HG03103 (cell line): ENCODE measurements at regions not wholly inside any gene's neighbourhood (a gene's known extent, or its start where the extent isn't known, plus 50 kb on each side); places are given as distances from the start of the nearest gene placed in this dataset.
"Not testable (repeated sequence)": the region's sequence is repeated elsewhere in the genome, so short reads cannot be mapped to it uniquely, and the experiment has no call there.

Experiments
- ATAC-seq: cut with Tn5 transposase; IDR thresholded peaks from one replicate; pipeline ENCODE4 v1.9.1; 2021; ENCODE audit warnings: low read depth; ENCODE audit not compliant: unreplicated experiment

DNA sequence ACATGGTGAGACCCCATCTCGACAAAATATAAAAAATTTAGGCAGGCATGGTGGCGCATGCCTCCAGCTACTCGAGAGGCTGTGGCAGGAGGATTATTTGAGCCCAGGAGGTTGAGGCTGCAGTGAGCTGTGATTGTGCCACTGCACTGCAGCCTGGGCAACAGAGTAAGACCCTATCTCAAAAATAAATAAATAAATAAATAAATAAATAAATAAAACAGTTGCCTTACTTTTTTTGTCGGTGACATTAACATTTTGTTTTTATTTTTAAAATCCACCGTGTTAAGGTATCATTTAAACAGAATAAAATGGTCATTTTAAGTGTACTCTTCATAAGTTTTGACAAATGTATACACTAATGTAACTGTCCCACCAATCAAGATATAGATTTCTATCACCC lies 57.0 kb downstream of the RASL11A start:
- ATAC-seq: no peak

DNA sequence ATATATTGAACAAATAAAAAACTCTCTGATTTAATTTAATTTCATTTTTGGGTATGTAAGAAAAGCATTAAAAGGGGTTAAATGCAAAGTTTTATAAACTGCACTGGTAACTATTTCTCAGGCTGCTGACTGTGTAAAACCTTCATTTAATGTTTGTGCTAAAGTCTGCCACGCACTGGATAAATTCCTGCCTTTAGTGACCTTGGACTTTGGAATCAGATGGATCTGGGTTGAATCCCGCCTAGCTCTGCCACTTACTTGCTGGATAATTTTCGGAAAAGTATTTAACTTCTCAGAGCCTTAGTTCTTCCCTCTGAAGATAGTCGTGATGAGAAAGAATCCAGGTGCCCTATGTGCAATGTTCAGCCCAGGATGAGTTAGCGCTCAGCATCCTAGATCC lies 58.6 kb downstream of the RASL11A start:
- no peak for ATAC-seq

DNA sequence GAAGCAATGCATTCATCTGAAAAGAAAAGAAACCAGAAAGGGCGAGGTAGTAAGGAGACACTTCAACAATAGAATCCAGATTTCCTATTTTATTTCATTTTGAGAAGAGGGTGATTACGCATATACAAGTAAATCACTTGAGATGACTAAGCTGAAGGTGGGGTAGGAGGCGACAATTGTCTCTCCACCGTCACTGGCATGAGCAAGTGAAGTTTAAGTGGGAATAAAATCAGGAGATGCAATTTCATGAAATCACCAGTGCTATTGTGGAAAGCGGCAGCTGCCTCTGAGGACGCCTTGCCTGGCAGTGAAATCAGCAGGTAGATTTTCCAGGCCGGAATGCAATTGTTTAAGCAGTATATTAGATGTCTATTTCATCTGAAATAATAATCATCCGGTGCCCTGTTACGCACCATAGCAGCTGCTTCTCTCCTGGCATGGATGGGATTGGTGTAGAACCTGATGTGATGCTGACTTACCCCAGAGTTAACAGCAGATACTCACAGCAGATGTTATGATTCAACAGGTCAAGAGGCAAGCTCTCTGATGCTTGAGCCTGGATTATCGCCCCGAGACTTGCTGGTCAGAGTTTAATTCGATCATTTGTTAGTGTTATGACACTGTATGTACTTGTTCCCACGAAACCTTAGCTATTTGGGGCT lies 64.3 kb downstream of the RASL11A start:
- ATAC-seq: no peak

DNA sequence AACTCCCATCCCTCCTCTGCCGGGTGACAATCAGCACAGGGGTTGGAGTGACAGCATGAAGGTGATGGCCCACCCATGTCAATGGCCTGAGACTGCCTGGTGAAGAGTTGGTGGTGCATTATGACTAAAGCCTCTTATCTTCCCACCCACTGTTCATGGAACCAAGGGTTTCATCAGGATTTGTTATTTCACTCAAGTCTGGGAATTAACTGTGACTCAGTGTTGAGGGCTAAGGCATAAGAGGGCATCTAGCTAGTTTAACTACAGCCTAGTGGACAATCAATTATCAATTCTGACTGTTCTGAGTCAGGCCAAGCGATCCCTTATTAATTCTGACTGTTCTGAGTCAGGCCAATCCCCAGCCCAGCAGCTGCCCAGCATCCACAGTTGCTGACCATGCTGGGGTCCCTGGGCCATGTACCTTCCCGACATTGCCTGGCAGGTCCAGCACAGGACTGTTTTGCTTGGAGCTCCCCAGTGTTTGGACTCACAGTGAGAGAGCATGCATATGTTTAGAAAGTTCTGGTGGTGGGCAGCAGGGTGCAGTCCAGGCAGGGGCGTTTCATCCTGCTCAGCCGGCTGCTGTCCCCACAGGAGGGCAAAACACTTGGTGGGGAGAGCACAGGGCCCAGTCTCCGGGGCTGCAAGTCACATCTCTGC lies 65.5 kb downstream of the RASL11A start:
- ATAC-seq: no peak

DNA sequence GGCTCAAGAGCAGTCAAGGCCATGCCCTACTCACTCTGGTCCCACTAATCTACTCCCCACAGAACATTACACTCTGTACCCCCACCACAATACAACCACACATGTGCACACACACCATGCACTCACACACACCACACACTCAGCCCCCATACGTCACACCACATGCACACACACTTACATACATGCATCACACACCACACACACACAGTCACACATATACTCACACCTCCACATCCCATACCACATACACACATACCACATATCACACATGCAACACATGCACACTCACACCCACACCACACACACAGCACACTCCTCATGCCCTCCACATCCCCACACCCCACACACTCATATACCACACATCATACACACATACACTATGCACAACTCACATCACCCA lies 67.6 kb downstream of the RASL11A start:
- ATAC-seq: no peak

DNA sequence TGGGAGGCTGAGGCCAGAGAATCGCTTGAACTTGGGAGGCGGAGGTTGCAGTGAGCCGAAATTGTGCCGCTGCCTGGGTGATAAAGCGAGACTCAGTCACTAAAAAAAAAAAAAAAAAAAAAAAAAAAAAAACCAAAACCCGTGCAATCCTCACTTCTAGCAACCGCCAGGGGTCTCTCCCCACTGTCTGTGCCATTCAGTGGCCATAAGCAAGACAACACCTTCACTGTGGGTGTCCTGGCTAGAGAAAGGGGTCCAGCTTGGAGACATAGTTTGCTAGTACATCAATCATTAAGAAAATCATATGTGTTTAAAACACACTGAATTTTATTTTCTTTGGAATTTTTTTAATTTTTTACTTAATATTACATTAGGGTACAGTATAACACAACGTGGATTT lies 68.2 kb downstream of the RASL11A start:
- ATAC-seq: no peak

DNA sequence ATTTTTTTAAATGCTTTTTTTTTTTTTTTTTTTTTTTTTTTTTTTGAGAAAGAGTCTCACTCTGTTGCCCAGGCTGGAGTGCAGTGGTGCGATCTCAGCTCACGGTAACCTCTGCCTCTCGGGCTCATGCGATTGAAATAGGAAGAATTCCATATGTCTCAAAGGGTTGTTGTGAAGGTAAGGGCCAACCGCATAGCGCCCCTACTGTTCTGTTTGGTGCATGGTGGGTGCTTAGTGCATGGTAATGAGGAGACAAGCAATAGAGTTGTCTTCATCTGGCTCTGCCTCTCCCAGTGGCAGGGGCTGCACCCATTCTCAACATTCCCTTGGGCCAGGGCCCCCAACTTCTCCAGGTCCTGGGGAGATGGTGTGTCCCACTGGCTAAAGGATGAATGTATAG lies 68.7 kb downstream of the RASL11A start:
- peak; percentile 65 for ATAC-seq

DNA sequence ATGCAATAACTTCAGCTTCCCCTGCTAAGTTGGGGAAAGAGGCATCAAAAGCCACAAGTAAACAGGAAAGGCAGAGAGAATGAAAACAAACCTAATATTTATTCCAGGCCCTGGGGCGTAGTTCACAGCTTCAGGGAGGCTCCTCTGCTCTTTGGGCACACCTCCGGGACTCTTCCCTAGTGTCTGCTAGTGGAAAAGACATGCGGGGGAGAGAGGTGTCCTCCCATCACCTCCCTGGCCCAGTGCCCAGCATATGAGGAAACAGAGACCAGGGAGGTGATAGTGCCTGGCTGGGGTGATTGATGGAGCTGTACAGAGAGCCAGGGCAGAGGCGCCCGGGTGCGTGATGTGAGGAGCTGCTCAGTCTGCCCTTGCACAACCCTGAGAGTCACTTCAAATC lies 71.0 kb downstream of the RASL11A start:
- ATAC-seq: no peak

DNA sequence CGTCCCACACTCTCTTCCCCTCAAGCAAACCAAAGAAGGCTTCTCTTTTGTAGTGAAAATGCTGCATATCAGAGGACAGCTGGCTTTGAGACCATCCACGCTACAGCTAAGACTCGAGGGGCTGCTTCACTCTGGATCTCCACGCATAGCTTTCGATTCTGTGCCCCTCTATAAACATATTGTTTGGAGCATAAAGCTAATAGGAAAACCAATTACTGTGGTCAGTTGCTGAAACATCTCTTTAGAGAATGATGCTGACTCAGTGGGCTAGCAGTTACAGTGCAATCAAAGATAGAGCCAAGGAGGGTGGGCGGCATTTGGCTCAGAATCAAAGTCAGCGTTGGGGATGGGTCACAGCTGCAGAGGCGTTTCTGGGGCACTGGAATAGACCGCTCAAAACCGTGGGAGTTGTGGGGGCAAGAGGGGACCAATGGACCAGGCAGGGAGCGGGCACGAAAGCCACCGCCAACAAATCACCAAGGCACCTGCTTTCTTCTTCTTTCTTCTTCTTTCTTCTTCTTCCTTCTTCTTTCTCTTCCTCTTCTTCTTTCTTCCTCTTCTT lies 76.7 kb downstream of the RASL11A start:
- no peak for ATAC-seq

DNA sequence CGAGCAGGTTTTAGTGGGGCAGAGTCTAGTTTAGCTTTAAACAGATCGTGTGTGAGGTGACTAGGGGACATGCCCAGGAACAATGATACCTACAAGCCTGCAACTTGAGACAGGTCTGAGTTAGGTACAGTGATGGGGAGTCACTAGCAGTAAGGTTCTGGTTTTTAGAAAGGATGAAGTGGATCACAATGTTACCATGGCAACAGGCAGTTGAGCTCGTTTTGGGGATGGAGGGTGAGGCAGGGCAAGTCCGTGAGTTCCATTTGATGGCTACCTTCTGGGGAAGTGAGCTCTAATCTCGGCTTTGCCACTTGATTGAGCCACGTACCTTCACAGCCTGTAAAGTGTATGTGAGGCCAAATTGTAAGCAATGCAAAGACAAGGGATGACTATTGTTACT lies 76.0 kb upstream of the GTF3A start:
- ATAC-seq: no peak

DNA sequence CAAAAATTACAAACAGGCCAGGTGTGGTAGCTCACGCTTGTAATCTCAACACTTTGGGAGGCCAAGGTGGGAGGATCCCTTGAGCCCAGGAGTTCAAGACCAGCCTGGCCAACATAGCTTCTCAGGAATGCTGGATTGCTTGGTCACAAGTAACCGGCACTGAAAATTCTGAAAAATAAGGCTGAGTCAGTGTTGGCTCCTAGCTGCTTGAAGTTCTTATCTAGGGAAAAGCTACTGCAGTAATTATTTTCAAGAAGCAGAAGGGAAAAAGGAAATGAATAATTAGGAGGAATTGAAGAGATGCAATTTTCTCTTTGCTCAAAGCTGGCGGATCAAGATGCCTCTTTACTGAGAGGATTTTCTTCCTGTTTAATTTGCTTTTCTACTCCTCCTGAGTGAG lies 75.0 kb upstream of the GTF3A start:
- ATAC-seq: no peak

DNA sequence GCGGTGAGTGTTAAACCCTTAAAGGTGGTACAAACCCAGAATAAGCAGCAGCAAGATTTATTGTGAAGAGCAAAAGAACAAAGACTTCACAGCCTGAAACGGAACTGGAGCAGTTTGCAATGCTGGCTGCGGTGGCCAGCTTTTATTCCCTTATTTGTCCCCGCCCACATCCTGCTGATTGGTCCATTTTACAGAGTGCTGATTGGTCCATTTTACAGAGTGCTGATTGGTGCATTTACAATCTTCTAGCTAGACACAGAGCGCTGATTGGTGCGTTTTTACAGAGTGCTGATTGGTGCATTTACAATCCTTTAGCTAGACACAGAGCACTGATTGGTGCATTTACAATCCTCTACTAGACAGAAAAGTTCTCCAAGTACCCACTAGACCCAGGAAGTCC lies 73.6 kb upstream of the GTF3A start:
- not testable (repeated sequence) for ATAC-seq

DNA sequence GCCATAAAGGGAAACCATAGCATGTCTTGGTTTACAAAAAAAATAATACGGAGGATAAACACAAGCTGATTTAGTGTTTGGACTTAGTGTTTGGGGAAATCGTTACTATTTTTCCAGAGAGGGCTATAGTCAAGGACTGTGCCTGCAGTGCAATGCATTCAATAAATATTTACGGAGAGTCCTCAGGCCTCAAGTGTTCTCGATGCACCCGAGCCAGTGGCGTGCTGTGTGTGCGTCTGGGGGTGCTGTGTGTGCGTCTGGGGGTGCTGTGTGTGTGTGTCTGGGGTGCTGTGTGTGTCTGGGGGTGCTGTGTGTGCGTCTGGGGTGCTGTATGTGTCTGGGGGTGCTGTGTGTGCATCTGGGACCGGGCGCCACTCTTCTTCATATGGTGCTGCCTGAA lies 71.7 kb upstream of the GTF3A start:
- peak; percentile 9 for ATAC-seq

DNA sequence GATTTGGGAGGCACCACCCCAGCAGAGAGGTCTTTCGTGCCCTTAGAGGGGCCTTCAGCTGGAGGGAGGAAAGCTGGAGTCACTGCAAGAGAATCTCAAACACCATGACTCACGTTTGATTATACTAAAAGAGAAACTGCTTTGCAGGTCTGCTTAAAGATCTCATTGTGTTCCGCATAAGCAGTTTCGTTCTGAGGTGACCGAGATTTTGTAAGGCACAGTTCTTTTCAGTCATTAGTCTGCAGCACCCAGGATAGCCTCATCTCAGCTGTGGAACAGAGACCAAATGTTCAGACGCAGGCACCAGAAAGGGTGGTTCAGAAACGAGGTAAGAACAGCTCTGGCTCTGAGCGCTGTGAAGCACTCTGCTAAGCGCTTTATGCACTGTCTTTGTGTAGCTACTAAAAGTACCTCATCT lies 71.2 kb upstream of the GTF3A start:
- ATAC-seq: peak; percentile 99

DNA sequence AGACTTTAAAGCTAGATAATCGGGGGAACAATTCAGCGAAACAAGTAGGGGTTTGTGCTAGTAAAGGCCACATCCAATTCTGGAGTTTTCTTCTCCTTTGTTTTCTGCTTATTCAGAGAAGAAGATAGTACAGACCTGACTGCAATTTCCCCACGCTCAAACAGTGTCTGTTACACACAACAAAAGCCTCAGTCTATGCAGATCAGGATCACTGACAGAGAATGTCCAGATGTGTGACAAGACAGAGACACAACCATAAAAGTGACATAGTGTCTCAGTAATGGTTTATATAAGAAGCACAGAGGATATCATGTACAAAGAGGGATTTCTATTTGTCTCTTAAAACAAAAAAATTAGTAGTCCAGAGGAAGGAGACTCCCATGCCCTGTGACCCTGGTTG lies 70.7 kb upstream of the GTF3A start:
- ATAC-seq: no peak

DNA sequence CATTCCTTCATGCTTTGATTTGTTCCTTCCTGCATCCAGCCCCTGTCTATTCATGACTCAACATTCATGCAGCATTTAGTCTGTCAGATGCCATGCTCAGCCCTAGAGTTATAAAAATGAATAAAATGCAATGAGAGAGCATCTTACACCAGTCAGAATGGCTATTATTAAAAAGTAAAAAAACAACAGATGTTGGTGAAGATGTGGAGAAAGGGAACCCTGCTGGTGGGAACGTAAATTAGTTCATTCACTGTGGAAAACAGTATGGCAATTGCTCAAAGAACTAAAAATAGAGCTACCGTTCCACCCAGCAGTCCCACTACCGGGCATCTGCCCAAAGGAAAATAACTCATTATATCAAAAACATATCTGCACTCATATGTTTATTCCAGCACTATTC lies 70.0 kb upstream of the GTF3A start:
- no peak for ATAC-seq

DNA sequence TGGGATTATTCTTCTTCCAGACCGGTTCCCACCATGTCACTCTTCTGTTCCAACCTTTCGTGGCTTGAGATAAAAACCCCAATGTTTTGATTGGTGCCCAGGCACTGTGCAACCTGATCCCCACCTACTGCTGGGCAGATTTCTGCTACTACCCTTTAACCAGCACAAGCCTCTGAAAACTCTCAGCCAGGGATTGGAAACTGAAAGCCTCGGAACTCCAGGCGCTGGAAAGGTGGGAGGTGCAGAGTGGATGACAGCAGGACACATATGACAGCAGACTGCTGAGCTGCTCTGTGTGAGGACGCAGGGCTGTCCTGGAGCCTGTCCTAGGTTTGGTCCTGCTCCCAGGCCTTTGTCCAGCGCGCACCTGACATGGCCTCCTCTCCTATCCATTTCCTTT lies 68.5 kb upstream of the GTF3A start:
- no peak for ATAC-seq

DNA sequence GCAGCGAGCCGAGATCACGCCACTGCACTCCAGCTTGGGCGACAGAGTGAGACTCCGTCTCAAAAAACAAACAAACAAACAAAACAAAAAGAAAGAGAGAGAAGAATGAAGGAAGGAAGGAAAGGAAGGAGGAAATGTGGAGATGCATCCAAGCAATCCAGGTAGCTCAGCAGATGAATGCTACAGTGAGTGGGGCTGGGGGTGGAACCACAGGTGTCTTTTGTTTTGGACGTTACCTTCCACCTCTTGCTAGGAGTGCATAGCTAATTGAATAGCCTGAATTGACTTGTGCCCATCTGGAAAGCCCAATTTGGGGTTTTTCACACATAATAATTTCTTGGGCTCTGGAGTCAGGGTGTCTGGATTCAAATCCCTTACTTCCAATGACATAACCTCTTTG lies 66.0 kb upstream of the GTF3A start:
- ATAC-seq: no peak

DNA sequence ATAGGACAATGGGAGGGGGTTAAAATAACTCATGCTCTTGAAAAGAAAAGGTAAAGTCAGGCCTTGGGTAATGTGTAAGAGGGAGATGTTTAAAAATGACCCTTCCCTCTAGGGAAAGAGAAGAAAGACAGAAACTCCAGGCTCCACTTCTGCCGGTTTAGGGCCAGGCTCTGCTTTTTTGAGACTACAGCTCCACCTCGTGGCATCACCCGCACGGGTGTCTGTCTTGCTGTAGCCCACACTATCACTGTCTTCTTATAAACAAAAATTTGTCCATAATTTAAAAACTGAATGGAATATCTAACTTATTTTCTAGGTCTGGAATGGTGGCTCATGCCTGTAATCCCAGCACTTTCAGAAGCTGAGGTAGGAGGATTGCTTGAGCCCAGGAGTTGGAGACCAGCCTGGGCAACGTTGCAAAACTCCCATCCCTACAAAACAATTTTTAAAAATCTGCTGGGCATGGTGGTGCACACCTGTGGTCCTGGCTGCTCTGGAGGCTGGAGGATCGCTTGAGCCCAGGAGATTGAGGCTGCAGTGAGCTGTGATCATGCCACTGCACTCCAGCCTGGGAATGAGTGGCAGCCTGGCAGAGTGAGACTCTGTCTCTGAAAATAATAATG lies 65.1 kb upstream of the GTF3A start:
- no peak for ATAC-seq

DNA sequence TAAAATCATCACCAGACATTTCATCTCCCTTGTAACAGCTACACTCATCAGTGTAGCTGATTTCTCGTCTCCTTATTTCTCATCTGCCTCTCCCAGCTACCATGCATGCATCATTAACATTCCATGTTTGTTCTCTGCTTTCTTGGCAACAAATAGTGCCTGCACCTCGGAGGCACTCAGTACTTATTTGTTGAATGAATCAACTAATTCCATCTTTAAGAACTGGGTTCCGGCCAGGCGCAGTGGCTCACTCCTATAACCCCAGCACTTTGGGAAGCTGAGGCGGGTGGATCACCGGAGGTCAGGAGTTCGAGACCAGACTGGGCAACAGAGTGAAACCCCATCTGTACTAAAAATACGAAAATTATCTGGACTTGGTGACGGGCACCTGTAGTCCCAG lies 63.9 kb upstream of the GTF3A start:
- no peak for ATAC-seq

DNA sequence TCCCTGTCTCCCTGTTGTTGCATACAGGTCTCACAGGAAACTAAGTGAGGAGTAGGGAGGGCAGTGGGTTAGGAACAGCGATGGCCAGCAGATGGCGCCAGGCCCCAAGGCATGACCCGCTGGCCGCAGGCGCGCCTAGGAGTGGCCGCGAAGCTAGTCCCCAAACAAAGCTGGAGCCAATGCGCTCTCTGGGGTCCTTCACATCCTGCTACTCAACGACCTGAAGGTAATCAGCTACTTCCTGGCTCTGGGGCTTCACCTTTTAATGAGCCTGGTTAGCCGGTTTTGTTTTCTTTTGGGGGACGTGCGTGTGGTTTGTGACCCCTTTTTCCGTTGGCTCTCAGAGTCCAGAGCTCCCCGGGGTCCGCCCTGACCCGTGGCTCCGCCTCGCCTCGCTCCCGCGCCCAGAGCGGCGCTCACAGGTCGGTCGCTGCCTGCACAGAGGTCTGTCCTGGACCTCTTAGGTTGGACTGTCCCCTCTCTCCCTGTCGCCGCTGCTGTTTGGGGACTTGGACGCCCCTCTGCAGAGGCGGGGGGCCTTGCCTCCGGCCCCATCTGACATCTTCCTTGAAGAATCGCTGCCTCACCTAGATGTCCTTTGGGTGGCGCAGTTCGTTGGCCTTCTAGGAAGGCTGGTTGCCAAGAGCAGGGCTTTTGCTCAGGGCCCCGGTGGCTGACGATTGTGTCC lies 62.2 kb upstream of the GTF3A start:
- peak; percentile 82 for ATAC-seq
